ENCODE measurements at regions not wholly inside any gene's neighbourhood (a gene's known extent, or its start where the extent isn't known, plus 50 kb on each side); places are given as distances from the start of the nearest gene placed in this dataset.

- no peak overlapping the region for H3K27ac ChIP-seq
These were observed 147.5 kb upstream of the CIBAR2 start for GRCh38 chr16:85259832-85260167.

GRCh38 chr16:85261204-85261603 lies 148.9 kb upstream of the CIBAR2 start:
- no peak overlapping the region for H3K27ac ChIP-seq
- TF ChIP-seq ZFX (IDR thresholded peaks at IDR 0.05) (no peak), CTCF (conservative IDR thresholded peaks at IDR 0.05) (no peak)

More at GRCh38 chr16:85259832-85260167, 147.5 kb upstream of the CIBAR2 start:
- TF ChIP-seq ZFX (IDR thresholded peaks at IDR 0.05) (no peak), CTCF (conservative IDR thresholded peaks at IDR 0.05) (no peak)

- TF ChIP-seq CTCF (conservative IDR thresholded peaks at IDR 0.05): no peak
- no peak for TF ChIP-seq ZFX (IDR thresholded peaks at IDR 0.05)
These were observed 149.6 kb upstream of the CIBAR2 start for GRCh38 chr16:85261657-85262557.

DNA sequence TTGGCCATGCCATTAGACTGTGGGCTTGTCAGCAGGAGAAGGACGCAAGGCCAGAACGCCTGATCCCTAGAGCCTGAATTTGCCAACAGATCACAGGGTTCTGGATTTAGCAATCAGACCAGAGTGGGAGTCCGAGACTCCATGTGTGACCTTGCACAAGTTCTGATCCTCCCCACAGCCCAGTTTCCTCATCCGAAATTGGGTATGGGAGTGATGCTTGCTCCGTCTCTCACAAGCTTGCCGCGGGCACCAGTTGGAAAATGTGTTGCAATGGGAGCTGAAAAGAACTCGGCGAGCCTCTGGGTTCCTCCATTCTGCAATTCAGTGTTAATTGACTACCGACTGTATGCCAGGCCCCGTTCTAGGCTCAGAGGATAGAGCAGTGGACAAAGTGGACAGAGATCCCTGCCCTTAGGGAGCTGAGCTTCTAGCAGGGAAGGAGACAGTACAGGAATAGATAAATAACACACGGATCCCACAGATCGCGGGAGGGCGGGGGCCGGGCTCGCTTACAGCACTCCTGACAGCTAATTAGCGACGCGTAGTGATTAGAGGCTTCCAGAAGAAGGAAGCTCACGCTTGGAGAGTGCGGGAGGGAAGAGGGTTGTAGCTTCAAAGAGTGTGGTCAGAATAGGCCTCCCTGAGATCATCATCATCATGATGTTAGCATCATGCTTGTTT lies 150.4 kb upstream of the CIBAR2 start:
- TF ChIP-seq ZFX (IDR thresholded peaks at IDR 0.05): no peak
- TF ChIP-seq CTCF (conservative IDR thresholded peaks at IDR 0.05): no peak
- H3K27ac ChIP-seq: no peak overlapping the region

More at GRCh38 chr16:85261657-85262557, 149.6 kb upstream of the CIBAR2 start:
- no peak overlapping the region for H3K27ac ChIP-seq

DNA sequence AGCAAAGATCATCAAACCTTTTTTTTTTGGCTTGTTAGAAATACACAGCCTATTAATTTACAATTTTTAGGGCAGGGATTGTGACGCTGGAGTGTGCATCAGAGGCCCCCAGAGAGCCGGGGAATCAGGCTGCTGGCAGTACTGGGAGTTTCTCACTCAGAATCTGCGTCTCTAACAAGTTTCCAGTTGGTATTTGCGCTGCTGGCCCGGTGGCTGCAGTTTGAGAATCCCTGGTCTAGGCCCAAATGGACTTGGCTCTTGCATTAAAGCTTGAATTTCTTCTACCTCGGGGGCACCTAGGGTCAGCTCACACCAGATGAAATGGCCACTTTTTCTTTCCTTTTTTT lies 150.9 kb upstream of the CIBAR2 start:
- no peak overlapping the region for H3K27ac ChIP-seq

DNA sequence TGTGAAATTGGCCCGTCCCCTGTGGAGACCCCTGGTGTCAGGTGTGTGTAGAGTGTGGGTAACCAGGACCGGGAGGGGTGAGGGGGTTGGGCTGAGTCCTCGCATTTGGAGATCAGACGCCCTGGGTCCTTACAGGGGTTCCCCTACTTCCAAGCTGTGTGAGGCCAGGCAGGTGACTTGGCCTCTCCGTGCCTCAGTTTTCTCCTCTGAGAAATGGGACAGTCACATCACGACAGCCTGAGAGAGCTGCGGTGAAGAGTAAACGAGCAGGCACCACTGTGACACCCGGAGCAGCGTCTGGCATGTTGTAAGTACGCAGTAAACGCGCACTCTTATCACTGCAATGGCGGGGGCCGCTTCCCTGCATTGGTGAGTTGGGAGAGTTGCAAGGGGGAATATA lies 152.5 kb upstream of the CIBAR2 start:
- TF ChIP-seq CTCF (conservative IDR thresholded peaks at IDR 0.05) (no peak), ZFX (IDR thresholded peaks at IDR 0.05) (no peak)

More for the DNA sequence above, 150.9 kb upstream of the CIBAR2 start:
- no peak for TF ChIP-seq CTCF (conservative IDR thresholded peaks at IDR 0.05)
- TF ChIP-seq ZFX (IDR thresholded peaks at IDR 0.05): no peak

GRCh38 chr16:85265161-85265784 lies 153.0 kb upstream of the CIBAR2 start:
- no peak overlapping the region for H3K27ac ChIP-seq
- TF ChIP-seq ZFX (IDR thresholded peaks at IDR 0.05) (no peak), CTCF (conservative IDR thresholded peaks at IDR 0.05) (no peak)

More for the DNA sequence above, 152.5 kb upstream of the CIBAR2 start:
- no peak overlapping the region for H3K27ac ChIP-seq

Measured in C4-2B (cell line).